ENCODE measurements at regions not wholly inside any gene's neighbourhood (a gene's known extent, or its start where the extent isn't known, plus 50 kb on each side); places are given as distances from the start of the nearest gene placed in this dataset.

GRCh38 chr7:17444151-17444550, 145.7 kb downstream of the AHR start:
- H3K4me3 ChIP-seq (ENCODE audit: low read depth, low read length) = no peak overlapping the region
- H3K27me3 ChIP-seq (ENCODE audit: control insufficient read depth, insufficient read depth, low read length) = no peaks in the 10 kb centered on the region
- H3K9me3 ChIP-seq (ENCODE audit: control insufficient read depth, insufficient read depth, low read length) = peaks cover 5% of the 10 kb centered on the region
- TF ChIP-seq, protein P1, sequence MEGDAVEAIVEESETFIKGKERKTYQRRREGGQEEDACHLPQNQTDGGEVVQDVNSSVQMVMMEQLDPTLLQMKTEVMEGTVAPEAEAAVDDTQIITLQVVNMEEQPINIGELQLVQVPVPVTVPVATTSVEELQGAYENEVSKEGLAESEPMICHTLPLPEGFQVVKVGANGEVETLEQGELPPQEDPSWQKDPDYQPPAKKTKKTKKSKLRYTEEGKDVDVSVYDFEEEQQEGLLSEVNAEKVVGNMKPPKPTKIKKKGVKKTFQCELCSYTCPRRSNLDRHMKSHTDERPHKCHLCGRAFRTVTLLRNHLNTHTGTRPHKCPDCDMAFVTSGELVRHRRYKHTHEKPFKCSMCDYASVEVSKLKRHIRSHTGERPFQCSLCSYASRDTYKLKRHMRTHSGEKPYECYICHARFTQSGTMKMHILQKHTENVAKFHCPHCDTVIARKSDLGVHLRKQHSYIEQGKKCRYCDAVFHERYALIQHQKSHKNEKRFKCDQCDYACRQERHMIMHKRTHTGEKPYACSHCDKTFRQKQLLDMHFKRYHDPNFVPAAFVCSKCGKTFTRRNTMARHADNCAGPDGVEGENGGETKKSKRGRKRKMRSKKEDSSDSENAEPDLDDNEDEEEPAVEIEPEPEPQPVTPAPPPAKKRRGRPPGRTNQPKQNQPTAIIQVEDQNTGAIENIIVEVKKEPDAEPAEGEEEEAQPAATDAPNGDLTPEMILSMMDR (IDR thresholded peaks at IDR 0.05; ENCODE audit: low read depth, low read length) = no peak
- POLR2A ChIA-PET = no interaction called here
- no peak for DNase-seq (ENCODE audit: low read depth, low spot score)
- CTCF ChIA-PET = no interaction called here
- H3K27ac ChIP-seq (ENCODE audit: low read depth, low read length) = no peak overlapping the region

GRCh38 chr7:17444673-17445072, 146.2 kb downstream of the AHR start:
- CTCF ChIA-PET = interaction anchor here (0.9 to 1.2 kb wide), 2 partner anchors 12 to 462 kb away, joined by 3 read pairs; no protein-coding TSS in a partner anchor
- POLR2A ChIA-PET = no interaction called here

GRCh38 chr7:17446340-17446739, 147.9 kb downstream of the AHR start:
- TF ChIP-seq, protein P1 (IDR thresholded peaks at IDR 0.05; ENCODE audit: low read depth, low read length) = no peak
- peaks cover 14% of the 10 kb centered on the region for H3K9me3 ChIP-seq (ENCODE audit: control insufficient read depth, insufficient read depth, low read length)
- ChIA-PET POLR2A (no interaction called here), CTCF (interaction anchor here (0.6 kb wide), 2 partner anchors 54 to 194 kb away, joined by 3 to 5 read pairs; no protein-coding TSS in a partner anchor)
- DNase-seq (ENCODE audit: low read depth, low spot score) = no peak
- H3K27me3 ChIP-seq (ENCODE audit: control insufficient read depth, insufficient read depth, low read length) = no peaks in the 10 kb centered on the region
- no peak overlapping the region for H3K27ac ChIP-seq (ENCODE audit: low read depth, low read length)
- H3K4me3 ChIP-seq (ENCODE audit: low read depth, low read length) = no peak overlapping the region

More at GRCh38 chr7:17444673-17445072, 146.2 kb downstream of the AHR start:
- no peak for DNase-seq (ENCODE audit: low read depth, low spot score)
- H3K27me3 ChIP-seq (ENCODE audit: control insufficient read depth, insufficient read depth, low read length) = no peaks in the 10 kb centered on the region
- no peak overlapping the region for H3K4me3 ChIP-seq (ENCODE audit: low read depth, low read length)
- peaks cover 11% of the 10 kb centered on the region for H3K9me3 ChIP-seq (ENCODE audit: control insufficient read depth, insufficient read depth, low read length)
- H3K27ac ChIP-seq (ENCODE audit: low read depth, low read length) = no peak overlapping the region
- TF ChIP-seq, protein P1 (IDR thresholded peaks at IDR 0.05; ENCODE audit: low read depth, low read length) = no peak

GRCh38 chr7:17447728-17448478, 149.5 kb downstream of the AHR start:
- POLR2A ChIA-PET = no interaction called here
- no peak for DNase-seq (ENCODE audit: low read depth, low spot score)

More at GRCh38 chr7:17447728-17448478, 149.5 kb downstream of the AHR start:
- TF ChIP-seq, protein P1 (IDR thresholded peaks at IDR 0.05; ENCODE audit: low read depth, low read length) = no peak
- no peak overlapping the region for H3K4me3 ChIP-seq (ENCODE audit: low read depth, low read length)
- CTCF ChIA-PET = interaction anchor here (0.6 kb wide), 1 partner anchor 330 kb away, joined by 3 read pairs; no protein-coding TSS in a partner anchor
- peaks cover 14% of the 10 kb centered on the region for H3K9me3 ChIP-seq (ENCODE audit: control insufficient read depth, insufficient read depth, low read length)
- H3K27me3 ChIP-seq (ENCODE audit: control insufficient read depth, insufficient read depth, low read length) = no peaks in the 10 kb centered on the region
- no peak overlapping the region for H3K27ac ChIP-seq (ENCODE audit: low read depth, low read length)
